ENCODE measurements at regions not wholly inside any gene's neighbourhood (a gene's known extent, or its start where the extent isn't known, plus 50 kb on each side); places are given as distances from the start of the nearest gene placed in this dataset.

DNA sequence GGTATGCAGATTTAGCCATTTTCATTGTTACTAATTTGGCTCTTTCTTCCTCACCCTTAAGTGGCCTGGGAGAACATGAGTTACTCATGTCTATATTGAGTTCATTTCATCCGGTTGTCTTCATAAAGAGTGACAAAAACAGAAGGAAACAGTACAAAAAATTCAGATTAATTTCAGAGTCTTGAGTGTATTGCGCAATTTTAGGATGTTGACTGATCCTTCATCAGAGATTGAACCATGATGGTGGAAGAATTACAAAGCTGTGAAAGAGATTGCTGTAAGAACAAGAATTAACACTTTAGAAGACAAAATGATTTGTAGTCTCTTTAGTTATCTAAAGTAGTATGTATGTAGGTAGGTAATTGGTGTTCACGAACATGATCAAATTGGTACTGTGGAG is 194.0 kb upstream of the PPP1R3A start:
- DNase-seq (ENCODE audit: low spot score), result no peak

DNA sequence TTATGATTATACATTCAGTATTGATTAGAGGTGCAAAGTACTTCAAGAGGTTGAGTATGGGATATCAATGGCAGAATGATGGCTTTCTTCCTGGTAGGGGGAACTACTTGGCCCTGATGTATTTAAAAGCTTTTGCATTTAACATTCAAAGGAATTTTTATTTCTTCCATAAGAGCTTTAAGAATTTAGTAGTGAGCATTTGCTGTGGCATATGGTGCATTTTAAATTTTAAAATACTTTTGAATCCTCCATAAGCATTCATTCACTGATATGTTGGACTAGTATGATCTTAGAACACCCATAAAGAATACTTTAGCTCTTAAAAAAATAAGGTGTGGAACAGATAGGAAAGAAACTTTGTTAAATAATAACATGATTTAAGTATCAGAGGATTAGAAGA is 191.9 kb upstream of the PPP1R3A start:
- no peak for DNase-seq (ENCODE audit: low spot score)

DNA sequence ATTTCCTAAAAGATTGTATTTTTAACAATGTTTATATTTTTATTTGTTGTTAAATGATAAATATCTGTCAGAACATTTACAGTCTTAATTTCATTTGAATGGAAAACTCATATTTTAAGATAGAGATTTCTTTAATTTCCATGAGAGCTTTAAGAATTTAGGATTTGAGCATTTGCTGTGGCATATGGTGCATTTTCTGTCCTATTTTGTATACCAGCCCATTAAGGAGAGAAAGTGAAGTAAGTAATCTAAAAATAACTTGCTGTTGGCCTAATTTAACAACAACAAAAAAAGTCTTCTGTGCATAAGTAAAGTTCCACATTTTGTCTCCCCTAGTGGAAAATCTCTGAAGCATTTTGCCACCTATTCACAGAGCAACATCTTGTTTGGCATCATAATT is 190.9 kb upstream of the PPP1R3A start:
- no peak for DNase-seq (ENCODE audit: low spot score)

DNA sequence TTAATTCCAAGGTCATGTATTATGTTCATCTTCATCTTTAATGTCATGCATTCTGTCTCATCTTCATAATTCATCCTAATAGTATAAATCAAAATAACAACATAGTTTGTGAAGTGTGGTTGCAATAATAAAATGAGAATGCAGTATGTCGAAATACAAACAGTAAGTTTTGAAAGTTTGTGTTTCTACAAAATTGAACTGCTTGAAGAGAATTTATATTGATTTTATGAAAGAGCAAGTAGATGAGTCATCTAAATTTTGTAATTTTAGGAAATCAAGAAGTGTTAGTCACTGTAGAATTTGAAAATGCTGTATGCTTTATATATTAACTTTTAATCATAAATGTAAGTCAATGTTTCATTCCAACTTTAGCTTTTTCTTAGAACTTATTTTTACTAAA is 190.5 kb upstream of the PPP1R3A start:
- DNase-seq (ENCODE audit: low spot score), result no peak

DNA sequence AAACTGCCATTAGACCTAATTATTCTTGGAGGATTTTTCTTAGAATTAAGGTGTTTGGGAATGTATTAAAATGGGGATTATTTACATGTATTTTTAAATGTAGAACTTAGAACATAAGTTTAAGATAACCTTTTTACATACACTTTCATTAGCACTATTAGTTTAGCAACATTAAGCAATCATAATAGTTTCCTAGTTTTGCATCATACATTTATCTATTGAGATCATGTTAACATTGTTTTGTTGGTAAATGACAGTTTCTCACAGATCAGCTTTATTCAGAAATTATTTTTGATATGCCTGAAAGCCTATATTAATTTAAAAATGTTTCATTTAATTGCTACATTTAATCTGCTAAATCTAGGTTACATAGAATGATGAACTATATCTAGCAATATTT is 189.7 kb upstream of the PPP1R3A start:
- DNase-seq (ENCODE audit: low spot score), result no peak

DNA sequence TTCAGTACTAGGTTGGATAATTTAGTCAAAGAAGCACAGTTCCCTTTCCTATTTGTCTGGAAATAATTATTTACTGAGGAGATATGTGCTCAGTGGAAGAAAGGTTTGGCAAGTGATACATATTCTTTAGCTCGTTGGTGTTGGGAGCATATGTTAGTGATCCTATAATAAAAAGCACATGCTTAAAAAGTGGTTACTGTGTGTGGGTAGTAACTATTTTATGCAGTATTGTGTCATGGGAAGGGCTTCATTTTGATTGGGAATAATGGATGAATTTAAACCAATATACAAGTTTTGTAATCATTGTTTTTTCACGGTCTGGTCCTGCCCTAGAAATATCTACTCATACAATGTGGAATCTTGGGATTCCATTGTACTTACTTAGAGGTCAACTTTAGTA is 188.7 kb upstream of the PPP1R3A start:
- no peak for DNase-seq (ENCODE audit: low spot score)

DNA sequence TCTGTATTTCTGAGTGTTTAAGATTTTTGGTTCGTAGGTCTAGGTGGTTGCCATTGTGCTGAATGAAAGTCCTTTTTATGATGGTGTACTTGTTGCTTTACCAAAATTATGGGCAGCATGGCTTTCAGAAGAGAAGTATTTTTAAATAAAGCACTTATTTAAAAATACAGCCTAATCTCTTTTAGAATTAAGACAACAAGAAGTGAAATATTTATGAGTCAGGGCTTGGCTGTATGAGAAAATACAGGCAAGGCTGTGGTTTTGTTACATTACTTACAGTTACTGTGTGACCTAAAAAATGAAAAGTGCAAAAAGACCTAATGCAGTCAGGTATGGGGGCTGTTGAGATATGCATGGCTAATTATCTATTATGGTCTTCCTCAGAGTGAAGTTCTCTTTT is 185.2 kb upstream of the PPP1R3A start:
- DNase-seq (ENCODE audit: low spot score), result no peak

DNA sequence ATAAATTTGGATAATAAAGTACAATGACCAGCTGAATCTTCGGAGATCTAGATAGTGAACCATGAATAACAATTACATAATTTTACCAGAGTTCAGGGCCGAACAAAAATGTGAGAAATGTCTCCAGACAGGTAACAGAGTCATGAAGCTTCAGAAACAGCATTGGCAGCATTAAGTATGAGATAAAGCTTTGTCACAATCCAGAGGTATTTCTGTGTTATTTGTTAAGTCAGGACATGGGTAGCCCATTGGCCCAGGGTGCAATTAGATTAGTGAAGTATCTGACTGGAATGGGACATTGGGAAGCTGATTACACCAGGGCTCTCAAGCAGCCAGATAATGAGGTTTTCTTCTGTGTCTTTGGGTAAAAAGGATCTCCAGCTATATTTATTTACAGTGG is 184.2 kb upstream of the PPP1R3A start:
- no peak for DNase-seq (ENCODE audit: low spot score)

DNA sequence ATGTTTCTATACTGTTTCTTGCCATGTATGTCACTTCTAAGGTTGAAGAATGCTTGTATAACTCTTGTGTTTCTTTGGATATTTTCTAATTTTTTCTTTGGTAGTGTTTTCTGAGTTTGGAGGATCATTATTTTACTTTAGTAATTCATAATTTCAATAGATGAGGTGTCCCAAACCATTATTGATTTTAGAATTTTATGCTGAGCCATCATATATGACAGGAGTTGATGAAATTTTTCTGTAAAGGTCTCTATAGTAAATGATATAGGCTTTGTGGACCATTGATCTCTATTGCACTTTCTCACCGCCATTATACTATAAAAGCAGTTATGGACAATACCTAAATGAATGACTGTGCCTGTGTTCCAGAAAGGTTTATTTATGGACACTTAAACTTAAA is 183.3 kb upstream of the PPP1R3A start:
- DNase-seq (ENCODE audit: low spot score), result no peak

DNA sequence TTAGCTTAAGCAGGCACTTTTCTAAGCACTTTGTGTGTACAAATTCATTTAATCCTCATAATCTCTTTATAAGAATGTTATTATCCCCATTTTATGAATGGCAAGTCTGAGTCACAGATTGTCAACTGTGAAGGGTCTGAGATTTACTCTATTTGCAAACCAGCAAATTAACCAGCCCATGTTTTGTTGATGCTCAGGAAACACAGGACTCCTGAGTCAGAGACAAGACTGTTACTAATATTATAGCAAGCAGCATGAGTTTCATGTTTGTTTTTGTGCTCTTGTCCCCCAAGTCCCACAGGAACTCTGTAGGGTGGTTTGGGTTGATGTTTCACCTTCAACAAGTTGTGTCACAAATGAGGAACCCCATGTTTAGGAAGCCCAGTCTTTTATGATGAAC is 182.0 kb upstream of the PPP1R3A start:
- DNase-seq (ENCODE audit: low spot score), result no peak

DNA sequence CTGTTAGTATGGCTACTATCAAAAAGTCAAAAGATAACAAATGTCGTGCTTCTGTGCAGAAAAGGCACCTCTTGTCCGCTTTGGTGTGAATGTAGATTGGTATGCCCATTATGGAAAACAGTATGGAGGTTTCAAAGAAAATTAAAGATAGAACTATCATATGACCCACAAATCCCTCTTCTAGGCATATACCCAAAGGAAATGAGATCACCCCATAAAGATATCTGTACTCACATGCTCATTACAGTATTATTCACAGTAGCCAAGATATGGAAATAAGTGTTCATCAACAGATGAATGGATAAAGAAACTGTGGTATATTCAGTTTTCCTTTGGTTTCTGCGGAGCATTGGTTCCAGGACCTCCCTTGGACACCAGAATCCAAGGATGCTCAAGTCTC is 180.5 kb upstream of the PPP1R3A start:
- DNase-seq (ENCODE audit: low spot score), result no peak

DNA sequence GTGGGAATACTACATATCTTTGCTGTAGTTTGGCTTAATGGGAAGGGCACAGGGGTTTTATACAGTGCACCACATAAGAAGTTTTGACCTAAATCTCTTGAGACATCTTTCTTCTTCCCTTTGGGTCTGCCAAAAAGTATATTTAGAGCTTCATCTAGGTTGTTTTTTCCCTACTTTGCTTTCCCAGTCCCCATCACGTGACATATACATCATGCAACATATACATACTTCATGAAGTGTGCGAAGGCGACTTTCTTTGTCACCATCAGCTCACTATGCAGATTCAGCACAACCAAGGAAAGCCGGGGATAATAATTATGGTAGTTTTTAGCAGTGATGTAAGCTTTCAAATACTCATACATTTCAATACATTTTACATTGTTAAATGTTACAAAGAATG is 177.1 kb upstream of the PPP1R3A start:
- no peak for DNase-seq (ENCODE audit: low spot score)

DNA sequence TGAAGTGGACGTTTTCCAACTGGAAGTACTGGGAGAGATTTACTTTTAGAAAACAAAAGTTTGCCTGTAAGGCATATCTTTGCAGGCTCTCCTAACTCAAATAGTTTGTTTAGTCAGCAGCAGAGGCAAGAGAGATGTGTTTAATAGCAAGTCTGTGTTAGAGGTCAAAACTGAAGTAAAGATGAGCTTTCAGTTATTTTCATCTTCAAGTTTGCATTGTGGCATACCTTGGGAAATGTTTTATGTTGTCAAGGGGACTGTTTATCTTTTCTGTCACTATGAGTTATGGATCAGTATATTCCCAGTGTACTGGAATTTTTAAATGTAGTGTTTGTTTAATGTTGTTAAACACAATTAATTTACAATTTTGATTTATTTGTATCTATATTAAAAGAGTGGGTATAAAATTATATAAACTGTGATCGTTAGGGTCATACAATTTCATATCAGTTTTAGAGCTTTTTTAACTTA is 169.7 kb upstream of the PPP1R3A start:
- no peak for DNase-seq (ENCODE audit: low spot score)

DNA sequence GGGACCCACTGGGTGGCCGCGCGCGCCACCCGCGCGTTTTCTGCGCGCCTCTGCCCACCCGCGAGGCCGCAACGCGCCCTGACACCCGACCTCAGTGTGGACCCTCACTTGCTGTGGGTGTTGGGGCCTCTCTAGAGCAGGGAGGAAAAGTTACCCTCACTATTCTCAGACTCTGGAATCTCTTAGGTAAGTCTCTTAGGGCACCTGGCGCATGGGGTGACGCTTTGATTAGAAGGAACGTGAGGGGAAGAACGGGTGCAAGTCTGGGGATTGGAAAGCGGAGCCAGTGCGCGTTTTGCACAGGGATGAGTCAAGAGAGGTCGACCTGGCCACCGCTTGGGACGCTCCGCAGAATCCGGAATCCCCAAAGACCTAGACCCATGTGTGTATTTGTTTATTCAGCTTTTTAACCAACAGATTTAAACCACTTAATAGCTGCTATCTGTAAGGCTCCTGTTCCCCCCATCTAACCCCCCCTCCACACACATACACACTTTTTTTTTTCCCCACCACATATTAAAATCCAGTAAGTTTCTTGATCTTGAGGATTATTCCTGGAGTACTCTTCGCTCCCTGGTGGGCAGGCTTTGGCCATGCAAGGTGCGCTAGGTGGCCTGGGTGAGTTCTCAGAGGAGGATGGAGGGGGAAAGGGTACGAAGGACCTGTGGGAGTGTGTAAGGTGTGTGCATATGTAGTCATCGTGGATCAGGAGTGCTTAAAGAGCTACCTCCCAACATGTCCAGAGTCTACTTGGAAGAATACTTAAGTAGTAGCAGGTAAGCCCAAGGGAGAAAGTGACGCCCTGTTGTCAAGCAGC is 169.1 kb upstream of the PPP1R3A start:
- DNase-seq (ENCODE audit: low spot score), result no peak

DNA sequence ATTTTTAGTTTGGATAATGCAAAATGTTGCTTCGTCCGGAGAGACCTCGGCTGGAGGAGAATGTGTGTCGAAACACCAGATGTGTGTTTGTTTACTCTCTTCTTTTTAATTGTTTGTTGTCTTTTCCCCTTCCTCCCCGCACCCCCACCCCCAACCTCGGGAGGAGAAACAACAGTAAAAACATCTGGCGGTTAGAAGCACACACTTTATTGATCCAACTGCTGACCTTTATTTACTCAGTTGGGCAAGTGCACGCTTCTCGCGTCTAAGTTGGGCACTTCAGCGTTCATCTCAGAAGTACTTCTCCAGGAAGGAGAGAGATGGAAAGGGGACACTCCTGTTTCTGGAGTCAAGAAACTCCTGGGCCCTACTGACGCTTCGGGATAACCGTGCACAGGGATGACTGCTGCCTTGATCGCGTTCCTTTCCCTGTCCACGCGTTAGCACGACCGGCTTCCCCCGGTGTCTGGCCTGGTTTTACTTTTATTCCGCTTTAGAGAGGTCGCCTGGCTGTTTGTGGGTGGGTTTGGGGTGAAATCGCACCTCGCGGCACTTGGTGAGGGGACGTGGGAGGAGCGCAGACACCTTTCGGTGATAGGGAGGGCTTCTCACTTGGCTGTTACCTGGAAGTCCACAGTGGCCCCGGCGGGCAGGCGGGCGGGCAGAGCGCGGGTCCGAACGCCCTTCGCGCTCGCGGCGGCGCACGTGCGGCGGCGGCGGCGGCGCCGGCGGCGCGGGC is 168.3 kb upstream of the PPP1R3A start:
- no peak for DNase-seq (ENCODE audit: low spot score)

DNA sequence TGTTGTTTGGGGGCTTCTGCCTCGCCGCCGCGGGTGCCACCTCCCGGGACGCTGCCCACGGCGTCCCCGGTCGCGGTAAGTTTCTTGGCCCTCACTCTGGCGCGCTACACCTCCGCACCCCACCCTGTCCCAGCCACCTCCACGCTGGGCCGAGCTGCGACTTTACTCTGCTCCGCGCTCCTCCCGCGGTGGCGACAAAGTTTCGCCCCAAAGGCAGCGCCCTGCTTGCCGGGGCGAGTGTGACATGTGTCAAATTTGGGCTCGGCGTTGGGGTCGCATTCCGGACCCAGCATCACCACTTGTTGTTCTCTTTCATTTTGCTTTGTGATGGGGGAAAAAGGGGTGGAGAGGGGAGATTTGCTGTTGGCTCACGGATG is 167.7 kb upstream of the PPP1R3A start:
- DNase-seq (ENCODE audit: low spot score), result no peak

DNA sequence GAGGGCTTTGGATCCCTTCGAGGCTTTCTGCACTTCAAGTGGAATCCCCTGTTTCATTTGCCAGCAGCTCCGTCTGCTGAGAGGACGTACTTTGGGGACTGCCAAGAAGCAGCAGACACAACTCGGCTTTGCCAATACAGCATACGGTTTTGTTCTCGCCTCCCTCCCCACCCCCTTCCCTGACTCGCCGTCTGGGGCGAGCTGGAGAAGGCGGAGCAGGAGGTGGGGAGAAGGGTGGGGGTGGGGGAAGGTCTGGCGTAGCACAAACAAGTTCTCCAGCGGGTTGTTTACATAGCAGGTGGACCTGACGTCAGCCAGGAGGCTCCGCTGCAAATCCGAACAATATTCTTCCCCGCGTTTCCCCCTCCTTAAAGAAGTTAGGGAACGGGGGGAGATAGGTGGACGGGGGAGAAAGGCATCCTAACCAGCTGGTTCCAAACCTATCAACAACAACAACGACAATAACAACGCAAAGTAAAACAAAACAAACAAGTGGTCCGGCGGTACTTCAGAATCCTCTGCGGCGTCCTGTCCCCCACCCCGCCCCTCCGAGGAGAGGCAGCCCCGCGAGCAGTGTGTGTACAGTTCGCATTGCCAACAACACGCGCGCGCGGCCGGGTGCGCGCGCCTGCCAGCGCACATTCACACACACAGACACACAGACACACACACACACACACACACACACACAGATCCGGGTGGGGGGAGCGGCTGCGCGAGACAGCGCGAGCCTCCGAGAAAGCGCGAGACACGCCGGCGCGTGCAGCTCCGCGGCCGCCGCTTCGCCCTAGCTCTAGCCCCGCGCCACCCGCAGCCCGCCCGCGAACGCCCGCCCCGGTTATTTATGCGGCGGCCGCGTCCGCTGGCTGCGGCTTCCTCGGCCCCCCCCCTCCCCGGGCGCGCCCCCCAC is 167.0 kb upstream of the PPP1R3A start:
- no peak for DNase-seq (ENCODE audit: low spot score)

DNA sequence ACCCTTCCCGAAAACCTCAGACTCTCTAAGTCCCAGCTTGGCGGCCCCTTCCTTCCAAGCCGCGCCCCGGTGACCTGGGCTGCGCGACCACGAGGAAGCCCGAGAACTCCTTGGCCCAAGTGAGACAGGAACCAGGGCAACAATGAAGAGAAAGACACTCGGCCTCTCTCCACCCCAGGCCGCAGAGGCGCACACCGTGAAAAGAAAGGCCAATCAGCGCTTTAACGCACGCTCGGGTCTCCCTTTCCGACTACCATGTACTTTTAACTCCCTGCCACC is 166.4 kb upstream of the PPP1R3A start:
- no peak for DNase-seq (ENCODE audit: low spot score)

DNA sequence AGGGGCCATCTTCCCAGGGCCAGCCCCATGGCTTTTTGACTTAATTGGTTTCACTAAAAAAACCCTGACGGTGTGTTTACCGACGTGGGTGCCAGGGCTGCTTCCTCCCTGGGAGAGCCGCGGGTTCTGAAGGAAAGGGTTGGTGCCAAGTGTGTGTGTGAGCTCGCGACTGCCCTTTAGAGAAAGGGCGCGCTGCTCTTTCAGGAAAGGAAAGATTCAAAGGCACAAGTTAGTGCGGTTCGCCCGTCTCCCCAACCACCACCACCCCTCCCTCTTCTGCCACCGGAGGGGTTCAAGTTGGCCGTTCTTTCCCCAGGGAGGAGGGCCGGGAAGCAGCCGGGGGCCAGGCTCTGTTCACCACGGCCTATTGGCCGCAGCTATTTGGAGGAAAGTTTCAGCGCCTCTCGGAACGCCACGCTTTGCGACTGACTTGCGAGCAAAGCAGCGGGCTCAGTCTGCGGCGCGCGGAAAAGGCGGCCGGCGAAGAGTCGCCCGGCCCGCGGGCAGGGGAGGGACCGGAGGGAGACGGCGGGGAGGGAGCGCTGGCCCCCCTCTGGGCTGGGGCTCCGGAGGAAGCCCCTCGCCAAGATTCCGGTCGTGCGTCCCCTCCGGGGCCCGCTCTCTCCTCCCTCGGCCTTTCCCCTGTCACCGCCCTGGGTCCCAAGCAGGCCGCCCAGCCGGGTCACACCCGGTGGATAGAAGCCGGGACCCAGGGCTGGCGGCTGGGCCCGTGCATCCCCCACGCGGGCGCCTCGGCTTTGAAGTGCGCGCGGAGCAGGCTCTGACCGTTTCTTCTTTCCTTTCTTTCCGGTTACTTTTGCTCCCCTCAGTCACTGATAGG is 165.9 kb upstream of the PPP1R3A start:
- DNase-seq (ENCODE audit: low spot score), result no peak

DNA sequence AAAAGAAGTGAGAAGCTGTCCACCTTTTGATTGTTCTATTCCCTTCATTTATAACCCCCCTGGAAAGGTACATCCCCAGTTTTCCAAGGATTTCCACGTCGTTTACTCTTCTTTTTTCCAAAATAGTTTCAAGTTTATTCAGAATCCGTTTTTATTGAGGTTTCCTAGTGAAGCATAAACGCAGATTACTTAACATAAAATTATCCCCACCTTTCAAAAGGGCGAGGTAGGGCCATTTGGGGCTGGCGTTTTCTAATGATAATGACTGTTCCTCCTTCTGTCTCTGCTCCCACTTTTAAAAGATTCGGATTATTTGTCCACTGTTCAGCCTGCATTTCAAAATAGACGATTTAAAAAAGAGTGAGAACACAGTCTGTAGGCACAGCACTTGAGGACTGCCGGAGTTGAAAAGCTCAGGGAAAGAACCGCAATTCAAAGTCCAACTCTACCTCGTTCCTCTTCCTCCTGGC is 165.2 kb upstream of the PPP1R3A start:
- DNase-seq (ENCODE audit: low spot score), result no peak

DNA sequence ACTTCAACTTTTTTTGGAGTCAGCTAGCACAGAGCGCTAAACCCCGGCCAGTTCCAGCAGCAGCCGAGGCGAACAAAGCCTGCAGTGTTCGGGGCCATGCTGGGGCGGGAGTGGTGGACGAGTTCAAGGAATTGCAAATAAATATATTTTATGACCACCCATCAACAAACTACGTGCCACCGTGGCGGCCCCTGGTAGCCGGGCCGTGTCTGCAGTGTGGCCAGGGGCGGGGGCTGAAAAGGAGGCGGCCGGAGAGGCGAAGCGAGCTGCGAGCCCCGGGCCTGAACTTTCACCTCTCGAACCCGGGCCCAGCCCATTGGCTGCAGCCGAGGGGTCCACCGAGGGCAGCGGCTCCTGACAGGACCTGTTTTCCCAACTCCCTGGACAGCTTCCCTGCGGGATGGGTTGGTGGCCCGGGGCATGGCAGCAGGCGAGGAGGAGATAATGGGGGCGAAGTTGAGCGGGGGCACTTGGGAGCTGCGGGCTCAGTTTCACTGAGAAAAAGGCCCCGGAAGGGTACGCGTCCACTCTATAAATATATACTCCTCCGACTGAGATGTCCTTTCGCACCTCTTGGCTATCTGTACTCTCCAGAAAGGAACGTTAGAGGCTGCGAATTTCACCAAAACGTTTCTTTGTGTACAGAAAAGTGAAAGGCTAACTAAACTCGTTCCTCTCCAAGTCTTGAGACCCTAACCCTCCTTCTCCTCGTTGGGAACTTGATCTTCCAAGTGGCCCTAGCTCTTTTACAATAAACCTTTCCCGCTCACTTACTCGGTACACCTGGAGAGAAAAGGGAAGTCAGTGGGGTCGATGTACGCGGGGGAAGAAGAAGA is 164.6 kb upstream of the PPP1R3A start:
- DNase-seq (ENCODE audit: low spot score), result no peak

Measured in hematopoietic multipotent progenitor cell treated with erythropoietin and hydrocortisone succinate and interleukin-3 and kit ligand, for 17 days (in vitro differentiated cells).